Gastroesophageal sphincter (tissue), 3 donors: ENCODE measurements at regions not wholly inside any gene's neighbourhood (a gene's known extent, or its start where the extent isn't known, plus 50 kb on each side); places are given as distances from the start of the nearest gene placed in this dataset.

Experiments
- POLR2AphosphoS5 ChIP-seq: sonication (generic); formaldehyde crosslinking; IDR thresholded peaks from one replicate; pipeline ENCODE4 v1.6.1; 2017; ENCODE audit warnings: antibody characterized with exemption
- TF ChIP-seq, protein P1 (sequence below), 4 experiments: fragments of 200-600 bp in 2 of 4; fragments of 450-650 bp in 2 of 4; sonication (generic) in 1 of 4; IDR thresholded peaks; one replicate each; pipeline ENCODE4 v1.5.1; 2017 to 2019; ENCODE audit warnings: antibody characterized with exemption in 4 of 4, mild to moderate bottlenecking in 2 of 4, moderate library complexity in 2 of 4

DNA sequence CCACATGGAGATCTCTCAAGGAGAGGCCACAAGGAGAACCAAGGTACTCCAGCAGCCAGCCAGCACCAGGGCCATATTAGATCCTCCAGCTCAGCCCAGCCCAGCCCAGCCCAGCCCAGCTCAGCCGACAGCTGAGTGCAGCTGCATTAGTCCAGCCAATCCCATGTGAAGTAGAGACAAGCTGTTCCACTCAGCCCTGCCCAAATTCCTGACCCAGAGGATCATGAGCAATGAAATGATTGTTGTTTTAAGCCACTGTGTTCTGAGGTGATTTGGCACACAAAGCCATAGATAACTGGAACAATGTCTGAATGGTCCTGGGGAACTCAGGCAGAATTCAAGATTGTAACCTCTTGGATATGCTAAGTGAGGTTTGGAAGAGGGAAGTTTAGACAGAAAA, 59.5 kb upstream of the BMP2 start:
- TF ChIP-seq, protein P1, sequence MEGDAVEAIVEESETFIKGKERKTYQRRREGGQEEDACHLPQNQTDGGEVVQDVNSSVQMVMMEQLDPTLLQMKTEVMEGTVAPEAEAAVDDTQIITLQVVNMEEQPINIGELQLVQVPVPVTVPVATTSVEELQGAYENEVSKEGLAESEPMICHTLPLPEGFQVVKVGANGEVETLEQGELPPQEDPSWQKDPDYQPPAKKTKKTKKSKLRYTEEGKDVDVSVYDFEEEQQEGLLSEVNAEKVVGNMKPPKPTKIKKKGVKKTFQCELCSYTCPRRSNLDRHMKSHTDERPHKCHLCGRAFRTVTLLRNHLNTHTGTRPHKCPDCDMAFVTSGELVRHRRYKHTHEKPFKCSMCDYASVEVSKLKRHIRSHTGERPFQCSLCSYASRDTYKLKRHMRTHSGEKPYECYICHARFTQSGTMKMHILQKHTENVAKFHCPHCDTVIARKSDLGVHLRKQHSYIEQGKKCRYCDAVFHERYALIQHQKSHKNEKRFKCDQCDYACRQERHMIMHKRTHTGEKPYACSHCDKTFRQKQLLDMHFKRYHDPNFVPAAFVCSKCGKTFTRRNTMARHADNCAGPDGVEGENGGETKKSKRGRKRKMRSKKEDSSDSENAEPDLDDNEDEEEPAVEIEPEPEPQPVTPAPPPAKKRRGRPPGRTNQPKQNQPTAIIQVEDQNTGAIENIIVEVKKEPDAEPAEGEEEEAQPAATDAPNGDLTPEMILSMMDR (IDR thresholded peaks at IDR 0.05) = no peak
- no peak for TF ChIP-seq POLR2AphosphoS5
